PC-9 (cell line): ENCODE measurements at regions not wholly inside any gene's neighbourhood (a gene's known extent, or its start where the extent isn't known, plus 50 kb on each side); places are given as distances from the start of the nearest gene placed in this dataset.

ENCODE experiments used
- BruUV-seq: library from RNA; stranded (reverse); fragments of 400-500 nt; replicated peaks from 2 replicates; lab custom pipeline; 2021; lab: Mats Ljungman, UMichigan
- CTCF ChIA-PET: fragments of 300-600 bp; sonication (Branson Sonifier 250); formaldehyde crosslinking; loops from one replicate; lab custom pipeline; 2022; ENCODE audit warnings: antibody characterized with exemption; lab: Charles Lee
- POLR2A ChIA-PET: fragments of 300-600 bp; sonication (Branson Sonifier 250); formaldehyde crosslinking; loops from one replicate; lab custom pipeline; 2022; ENCODE audit warnings: antibody characterized with exemption; ENCODE audit not compliant: unreplicated experiment; lab: Charles Lee
- DNase-seq, 2 experiments: peaks; one replicate each; pipeline versions ENCODE4 v3.0.0 to v3.0.0-alpha.2; 2015 to 2022; ENCODE audit warnings: mixed read lengths in 1 of 2
- H2AFZ ChIP-seq: fragments of 200-600 bp; sonication (generic); 2 replicates; pipeline ENCODE4 v1.8.1; 2017; ENCODE audit warnings: antibody characterized with exemption
- H3F3A ChIP-seq: fragments of 200-600 bp; sonication (generic); 2 replicates; pipeline ENCODE4 v1.8.1; 2017; ENCODE audit warnings: antibody characterized with exemption, mild to moderate bottlenecking, low read depth; ENCODE audit not compliant: insufficient read depth
- H3K27ac ChIP-seq: fragments of 200-600 bp; sonication (generic); 2 replicates; pipeline ENCODE4 v1.6.1; 2016; ENCODE audit warnings: mixed run types
- H3K27me3 ChIP-seq: fragments of 200-600 bp; sonication (generic); 2 replicates; pipeline ENCODE4 v1.6.1; 2016; ENCODE audit warnings: low read depth, mixed run types; ENCODE audit not compliant: insufficient read depth
- H3K36me3 ChIP-seq: fragments of 200-600 bp; sonication (generic); 2 replicates; pipeline ENCODE4 v1.6.1; 2016; ENCODE audit warnings: low read depth, mixed run types
- H3K4me1 ChIP-seq: fragments of 200-600 bp; sonication (generic); replicated peaks from 2 replicates; pipeline ENCODE4 v1.6.1; 2016; ENCODE audit warnings: mixed run types; ENCODE audit not compliant: insufficient read depth
- H3K4me2 ChIP-seq: fragments of 200-600 bp; sonication (generic); 2 replicates; pipeline ENCODE4 v1.6.1; 2017; ENCODE audit warnings: mixed run types
- H3K4me3 ChIP-seq: fragments of 200-600 bp; sonication (generic); 2 replicates; pipeline ENCODE4 v1.6.1; 2016; ENCODE audit warnings: mixed run types
- H3K79me2 ChIP-seq: fragments of 200-600 bp; sonication (generic); 2 replicates; pipeline ENCODE4 v1.6.1; 2017; ENCODE audit warnings: low read depth, mixed run types
- H3K9me2 ChIP-seq: fragments of 200-600 bp; sonication (generic); 2 replicates; pipeline ENCODE4 v1.8.1; 2017; ENCODE audit warnings: mild to moderate bottlenecking; ENCODE audit not compliant: insufficient read depth
- H3K9me3 ChIP-seq: fragments of 200-600 bp; sonication (generic); 2 replicates; pipeline ENCODE4 v1.8.1; 2016; ENCODE audit warnings: low read depth; ENCODE audit not compliant: insufficient read depth
- H4K20me1 ChIP-seq: fragments of 200-600 bp; sonication (generic); 2 replicates; pipeline ENCODE4 v1.8.1; 2017; ENCODE audit not compliant: insufficient read depth
- EZH2 ChIP-seq: fragments of 200-600 bp; sonication (generic); IDR thresholded peaks from 2 replicates; pipeline ENCODE4 v1.8.0; 2017; ENCODE audit warnings: antibody characterized with exemption, low read depth
- intact Hi-C: fragments of 100-400 bp; cut with micrococcal nuclease; formaldehyde crosslinking; loops from one replicate; pipeline ENCODE4 v1.10.0; 2022; ENCODE audit not compliant: unreplicated experiment
- TF ChIP-seq, protein P1 (sequence below): fragments of 200-600 bp; sonication (generic); conservative IDR thresholded peaks from 2 replicates; pipeline ENCODE4 v1.6.1; 2017; ENCODE audit warnings: mixed run types, antibody characterized with exemption, mild to moderate bottlenecking, moderate library complexity

- Histone ChIP-seq H3K9me2 (no peaks in the 10 kb centered on the region), H3K27ac (no peak overlapping the region), H3K36me3 (no peaks in the 10 kb centered on the region), H3K4me2 (no peak overlapping the region), H3K9me3 (no peaks in the 10 kb centered on the region), H3K27me3 (peaks cover 20% of the 10 kb centered on the region), H4K20me1 (no peaks in the 10 kb centered on the region), H3K4me3 (no peak overlapping the region), H2AFZ (no peak overlapping the region), H3K79me2 (no peaks in the 10 kb centered on the region), H3K4me1 (no peaks in the 10 kb centered on the region), H3F3A (no peaks in the 10 kb centered on the region)
- DNase-seq: no peak
- intact Hi-C loops: no loop called here
- no TSS peak for BruUV-seq
- CTCF ChIA-PET: no interaction called here
- POLR2A ChIA-PET: no interaction called here
- TF ChIP-seq, protein P1, sequence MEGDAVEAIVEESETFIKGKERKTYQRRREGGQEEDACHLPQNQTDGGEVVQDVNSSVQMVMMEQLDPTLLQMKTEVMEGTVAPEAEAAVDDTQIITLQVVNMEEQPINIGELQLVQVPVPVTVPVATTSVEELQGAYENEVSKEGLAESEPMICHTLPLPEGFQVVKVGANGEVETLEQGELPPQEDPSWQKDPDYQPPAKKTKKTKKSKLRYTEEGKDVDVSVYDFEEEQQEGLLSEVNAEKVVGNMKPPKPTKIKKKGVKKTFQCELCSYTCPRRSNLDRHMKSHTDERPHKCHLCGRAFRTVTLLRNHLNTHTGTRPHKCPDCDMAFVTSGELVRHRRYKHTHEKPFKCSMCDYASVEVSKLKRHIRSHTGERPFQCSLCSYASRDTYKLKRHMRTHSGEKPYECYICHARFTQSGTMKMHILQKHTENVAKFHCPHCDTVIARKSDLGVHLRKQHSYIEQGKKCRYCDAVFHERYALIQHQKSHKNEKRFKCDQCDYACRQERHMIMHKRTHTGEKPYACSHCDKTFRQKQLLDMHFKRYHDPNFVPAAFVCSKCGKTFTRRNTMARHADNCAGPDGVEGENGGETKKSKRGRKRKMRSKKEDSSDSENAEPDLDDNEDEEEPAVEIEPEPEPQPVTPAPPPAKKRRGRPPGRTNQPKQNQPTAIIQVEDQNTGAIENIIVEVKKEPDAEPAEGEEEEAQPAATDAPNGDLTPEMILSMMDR: no peak
- no peak for TF ChIP-seq EZH2
Observed at GRCh38 chr13:26967119-26968038, 204.2 kb downstream of the USP12 start.

DNA sequence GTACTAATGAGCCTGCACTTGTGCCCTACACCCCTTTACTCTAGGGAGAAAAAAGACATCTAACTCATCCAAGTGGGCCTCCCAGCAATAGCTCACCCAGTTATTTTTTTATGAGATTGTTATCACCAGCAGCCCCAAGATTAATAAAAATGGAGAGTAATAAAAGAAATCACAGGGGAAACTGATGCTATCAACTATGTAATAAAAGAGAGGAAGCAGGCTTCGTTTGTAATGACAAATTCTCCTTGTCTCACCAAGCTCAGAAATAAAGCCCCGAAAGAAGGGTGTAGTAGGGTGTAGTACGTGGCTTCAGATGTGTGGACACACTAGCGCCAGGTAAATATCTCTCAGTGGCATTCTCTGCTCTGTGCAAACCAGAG, 204.9 kb downstream of the USP12 start:
- Histone ChIP-seq H2AFZ (no peak overlapping the region), H3K4me2 (no peak overlapping the region), H3K27me3 (peaks cover 22% of the 10 kb centered on the region), H3K27ac (no peak overlapping the region), H3K9me3 (no peaks in the 10 kb centered on the region), H3K4me3 (no peak overlapping the region), H3F3A (no peaks in the 10 kb centered on the region), H4K20me1 (no peaks in the 10 kb centered on the region), H3K4me1 (no peaks in the 10 kb centered on the region), H3K79me2 (no peaks in the 10 kb centered on the region), H3K9me2 (no peaks in the 10 kb centered on the region), H3K36me3 (no peaks in the 10 kb centered on the region)
- no peak for DNase-seq
- TF ChIP-seq, protein P1: no peak
- no peak for TF ChIP-seq EZH2
- no TSS peak for BruUV-seq
- ChIA-PET POLR2A (no interaction called here), CTCF (no interaction called here)
- intact Hi-C loops: no loop called here

DNA sequence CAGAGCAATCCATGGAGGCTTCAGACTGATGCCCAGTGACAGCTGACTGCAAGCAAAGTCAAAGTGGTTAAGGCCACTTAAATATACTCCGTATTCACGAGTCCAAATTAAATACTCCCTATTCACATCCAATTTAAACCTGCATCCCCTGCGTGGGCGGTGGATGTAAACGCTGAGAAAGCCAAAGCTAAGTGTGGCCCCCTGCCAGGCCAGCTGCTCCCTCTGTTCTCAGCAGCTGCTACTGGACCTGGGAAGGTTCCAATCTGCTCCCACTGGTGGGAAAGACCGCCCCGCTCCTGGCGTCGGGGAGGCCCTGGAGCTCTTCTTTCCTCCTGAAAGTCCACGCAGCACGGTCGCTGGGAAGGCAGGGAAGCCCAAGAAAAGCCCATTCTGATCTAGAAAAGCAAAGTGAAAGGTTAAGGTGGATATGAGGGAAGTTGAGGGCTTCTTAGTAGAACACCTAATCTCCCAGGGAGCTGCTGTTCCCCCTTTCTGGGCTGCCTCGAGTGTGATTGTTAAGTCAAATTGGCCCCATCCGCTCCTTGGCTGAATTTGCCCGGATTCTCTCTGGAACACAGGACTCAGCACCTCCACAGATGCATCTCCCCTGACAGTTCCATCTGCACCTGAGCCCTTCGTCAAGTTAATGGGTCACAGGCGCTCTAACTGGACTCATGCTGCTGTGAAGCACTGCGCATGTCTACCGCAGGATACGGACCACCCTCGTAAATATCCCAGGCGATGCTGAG, 205.5 kb downstream of the USP12 start:
- DNase-seq: no peak
- no peaks in the 10 kb centered on the region for H3K9me2 ChIP-seq
- CTCF ChIA-PET: no interaction called here
- no peak overlapping the region for H3K27ac ChIP-seq
- no peak overlapping the region for H3K4me3 ChIP-seq
- BruUV-seq: no TSS peak
- intact Hi-C loops: no loop called here
- no peaks in the 10 kb centered on the region for H3K4me1 ChIP-seq
- POLR2A ChIA-PET: no interaction called here
- no peak overlapping the region for H3K4me2 ChIP-seq
- peaks cover 22% of the 10 kb centered on the region for H3K27me3 ChIP-seq
- no peak overlapping the region for H2AFZ ChIP-seq
- H3K9me3 ChIP-seq: no peaks in the 10 kb centered on the region
- TF ChIP-seq, protein P1: no peak
- TF ChIP-seq EZH2: no peak
- H3K79me2 ChIP-seq: no peaks in the 10 kb centered on the region
- H3F3A ChIP-seq: no peaks in the 10 kb centered on the region
- no peaks in the 10 kb centered on the region for H3K36me3 ChIP-seq
- H4K20me1 ChIP-seq: no peaks in the 10 kb centered on the region
